IMR-90 (cell line): ENCODE measurements at regions not wholly inside any gene's neighbourhood (a gene's known extent, or its start where the extent isn't known, plus 50 kb on each side); places are given as distances from the start of the nearest gene placed in this dataset.

ENCODE experiments used
- ATAC-seq: fragments of 200-7000 bp; cut with Tn5 transposase; 2 replicates; pipeline ENCODE4 v1.9.1; 2020; ENCODE audit warnings: low read depth, mild to moderate bottlenecking, moderate library complexity
- BruUV-seq: library from RNA; stranded (reverse); fragments of 400-500 nt; replicated peaks from 2 replicates; lab custom pipeline; 2021; lab: Mats Ljungman, UMichigan
- CTCF ChIA-PET: fragments of 300-600 bp; formaldehyde crosslinking; extraction: SDS; loops from one replicate; lab custom pipeline; 2021; ENCODE audit warnings: antibody characterized with exemption; lab: Yijun Ruan, JAX
- POLR2A ChIA-PET: fragments of 300-600 bp; sonication (Branson Sonifier 250); formaldehyde crosslinking; loops from one replicate; lab custom pipeline; 2022; ENCODE audit warnings: antibody characterized with exemption; ENCODE audit not compliant: unreplicated experiment; lab: Charles Lee
- DNase-seq: peaks from one replicate; pipeline ENCODE4 v3.0.0; 2013
- H2AFZ ChIP-seq: replicated peaks from 2 replicates; pipeline ENCODE3; 2013; ENCODE audit warnings: low read length, mild to moderate bottlenecking; ENCODE audit not compliant: poor library complexity
- H2AK5ac ChIP-seq: 2 replicates; pipeline ENCODE4 v1.6.1; 2013; ENCODE audit warnings: low read depth, low read length, inconsistent platforms
- H2AK9ac ChIP-seq: replicated peaks from 2 replicates; pipeline ENCODE3; 2013; ENCODE audit warnings: mild to moderate bottlenecking, low read depth, low read length, moderate library complexity; ENCODE audit not compliant: poor library complexity
- H2BK120ac ChIP-seq: 2 replicates; pipeline ENCODE4 v1.6.1; 2013; ENCODE audit warnings: low read depth, low read length, inconsistent platforms
- H2BK15ac ChIP-seq: 3 replicates; pipeline ENCODE4 v1.6.1; 2013; ENCODE audit warnings: low read depth, low read length, inconsistent platforms
- H2BK20ac ChIP-seq: 2 replicates; pipeline ENCODE4 v1.6.1; 2013; ENCODE audit warnings: low read depth, mild to moderate bottlenecking, inconsistent platforms, low read length, moderate library complexity
- H2BK5ac ChIP-seq: 2 replicates; pipeline ENCODE4 v1.6.1; 2013; ENCODE audit warnings: mild to moderate bottlenecking, low read depth, low read length, inconsistent platforms; ENCODE audit not compliant: poor library complexity, severe bottlenecking
- H3K14ac ChIP-seq: replicated peaks from 2 replicates; pipeline ENCODE4 v1.6.1; 2013; ENCODE audit warnings: low read depth, low read length, inconsistent platforms
- H3K18ac ChIP-seq: 2 replicates; pipeline ENCODE4 v1.6.1; 2013; ENCODE audit warnings: low read depth, low read length, control low read depth
- H3K23ac ChIP-seq: 2 replicates; pipeline ENCODE4 v1.6.1; 2013; ENCODE audit warnings: low read depth, low read length, inconsistent platforms
- H3K27ac ChIP-seq: 2 replicates; pipeline ENCODE4 v1.5.1; 2013; ENCODE audit warnings: mild to moderate bottlenecking, control low read depth, low read length; ENCODE audit not compliant: insufficient read depth
- H3K27me3 ChIP-seq: 2 replicates; pipeline ENCODE4 v1.6.1; 2013; ENCODE audit warnings: low read length; ENCODE audit not compliant: control insufficient read depth, insufficient read depth
- H3K36me3 ChIP-seq: 2 replicates; pipeline ENCODE4 v1.6.1; 2013; ENCODE audit warnings: low read length, mixed read lengths; ENCODE audit not compliant: control insufficient read depth, insufficient read depth
- H3K4ac ChIP-seq: 2 replicates; pipeline ENCODE4 v1.6.1; 2013; ENCODE audit warnings: low read depth, low read length, inconsistent platforms
- H3K4me1 ChIP-seq: 2 replicates; pipeline ENCODE4 v1.6.1; 2013; ENCODE audit warnings: low read length, mixed read lengths; ENCODE audit not compliant: control insufficient read depth, insufficient read depth
- H3K4me2 ChIP-seq: 2 replicates; pipeline ENCODE4 v1.6.1; 2013; ENCODE audit warnings: low read depth, mild to moderate bottlenecking, control low read depth, low read length, moderate library complexity
- H3K4me3 ChIP-seq: 2 replicates; pipeline ENCODE4 v1.5.1; 2013; ENCODE audit warnings: low read depth, mild to moderate bottlenecking, control low read depth, low read length, moderate library complexity; ENCODE audit not compliant: insufficient read depth
- H3K56ac ChIP-seq: 2 replicates; pipeline ENCODE4 v1.6.1; 2013; ENCODE audit warnings: low read length, inconsistent platforms; ENCODE audit not compliant: insufficient read depth; ENCODE audit errors: extremely low read depth
- H3K79me1 ChIP-seq, 2 experiments: 2 replicates each; pipeline ENCODE4 v1.6.1; 2013; ENCODE audit warnings: low read length in 2 of 2, inconsistent platforms in 1 of 2, low read depth in 1 of 2
- H3K9ac ChIP-seq: 2 replicates; pipeline ENCODE4 v1.6.1; 2013; ENCODE audit warnings: low read depth, low read length, control low read depth
- H3K9me1 ChIP-seq: 2 replicates; pipeline ENCODE4 v1.6.1; 2013; ENCODE audit warnings: low read length, inconsistent platforms; ENCODE audit not compliant: insufficient read depth
- H3K9me3 ChIP-seq: 2 replicates; pipeline ENCODE4 v1.6.1; 2013; ENCODE audit warnings: low read length; ENCODE audit not compliant: control insufficient read depth, insufficient read depth
- H4K20me1 ChIP-seq: 2 replicates; pipeline ENCODE4 v1.6.1; 2013; ENCODE audit warnings: low read length, inconsistent platforms; ENCODE audit not compliant: insufficient read depth
- H4K5ac ChIP-seq: 2 replicates; pipeline ENCODE4 v1.6.1; 2013; ENCODE audit warnings: mild to moderate bottlenecking, low read depth, low read length, control low read depth
- H4K8ac ChIP-seq, 2 experiments: 2 replicates each; pipeline ENCODE4 v1.6.1; 2013; ENCODE audit warnings: low read depth in 2 of 2, low read length in 2 of 2, control low read depth in 1 of 2, inconsistent platforms in 1 of 2
- H4K91ac ChIP-seq: 2 replicates; pipeline ENCODE4 v1.6.1; 2013; ENCODE audit warnings: low read depth, low read length, inconsistent platforms; ENCODE audit not compliant: insufficient read depth
- BHLHE40 ChIP-seq: fragments of 150-350 bp; IDR thresholded peaks from 2 replicates; pipeline ENCODE4 v1.6.1; 2016; ENCODE audit warnings: mild to moderate bottlenecking, low read depth, low read length
- CHD1 ChIP-seq: IDR thresholded peaks from 2 replicates; pipeline ENCODE4 v1.6.1; 2012; ENCODE audit warnings: low read depth, low read length, improper control_type of control experiment
- CTCF ChIP-seq: conservative IDR thresholded peaks from 2 replicates; pipeline ENCODE4 v1.5.1; 2012; ENCODE audit warnings: mild to moderate bottlenecking, low read depth, low read length, improper control_type of control experiment
- ELK1 ChIP-seq: fragments of 150-350 bp; IDR thresholded peaks from 2 replicates; pipeline ENCODE4 v1.6.1; 2016; ENCODE audit warnings: low read depth, mild to moderate bottlenecking, low read length, moderate library complexity, borderline replicate concordance
- FOS ChIP-seq: fragments of 150-350 bp; IDR thresholded peaks from 2 replicates; pipeline ENCODE4 v1.6.1; 2016; ENCODE audit warnings: low read depth, low read length
- NFE2L2 ChIP-seq: fragments of 150-350 bp; IDR thresholded peaks from 2 replicates; pipeline ENCODE4 v1.6.1; 2016; ENCODE audit warnings: low read depth, mild to moderate bottlenecking, low read length
- POLR2A ChIP-seq: IDR thresholded peaks from 2 replicates; pipeline ENCODE4 v1.6.1; 2012; ENCODE audit warnings: mild to moderate bottlenecking, low read depth, low read length
- RAD21 ChIP-seq: IDR thresholded peaks from 2 replicates; pipeline ENCODE4 v1.6.1; 2012; ENCODE audit warnings: low read length, improper control_type of control experiment
- RCOR1 ChIP-seq: IDR thresholded peaks from 2 replicates; pipeline ENCODE4 v1.6.1; 2012; ENCODE audit warnings: mild to moderate bottlenecking, low read length, improper control_type of control experiment; ENCODE audit not compliant: insufficient replicate concordance
- RFX5 ChIP-seq: IDR thresholded peaks from 2 replicates; pipeline ENCODE4 v1.8.0; 2012; ENCODE audit warnings: low read depth, mild to moderate bottlenecking, low read length, moderate library complexity
- USF2 ChIP-seq: fragments of 150-350 bp; IDR thresholded peaks from 2 replicates; pipeline ENCODE4 v1.6.1; 2017; ENCODE audit warnings: mild to moderate bottlenecking, antibody characterized with exemption, low read length, low read depth
- WGBS, 2 experiments: methylation state at CpG; one replicate each; pipeline versions ENCODE4 v1.1.5 to v1.1.7; 2013; ENCODE audit warnings: missing lambda C conversion rate in 2 of 2; ENCODE audit not compliant: insufficient read length in 1 of 2; ENCODE audit errors: extremely low coverage in 2 of 2; 5-methylcytosine and 5-hydroxymethylcytosine counted together
- dilution Hi-C: fragments of 300-500 bp; cut with HindIII; formaldehyde crosslinking; loops from one replicate; pipeline ENCODE4 v1.14.3; 2018; ENCODE audit warnings: low sequenced_read_pairs; ENCODE audit not compliant: unreplicated experiment
- in situ Hi-C: fragments of 300-500 bp; cut with MboI; formaldehyde crosslinking; loops from 3 replicates; pipeline ENCODE4 v1.14.3; 2019; ENCODE audit warnings: low sequenced_read_pairs, inconsistent platforms, mixed read lengths
- intact Hi-C: fragments of 100-400 bp; cut with micrococcal nuclease; formaldehyde crosslinking; loops from 2 replicates; pipeline ENCODE4 v1.10.0; 2022

- dilution Hi-C loops = no loop called here
- in situ Hi-C loops = no loop called here
- WGBS, 2 experiments = no CpG with 5 or more reads among the region's 2 CpGs
- H2BK5ac ChIP-seq = no peak overlapping the region
- H2BK15ac ChIP-seq = no peak overlapping the region
- no peak overlapping the region for H3K18ac ChIP-seq
- H3K27ac ChIP-seq = no peak overlapping the region
- no peak overlapping the region for H3K14ac ChIP-seq
- ATAC-seq (no peak), DNase-seq (no peak)
- no peaks in the 10 kb centered on the region for H3K4me1 ChIP-seq
- TF ChIP-seq ELK1 (no peak), BHLHE40 (no peak), CTCF (no peak), RCOR1 (no peak), RFX5 (no peak), RAD21 (no peak), POLR2A (no peak), NFE2L2 (no peak), USF2 (no peak), FOS (no peak), CHD1 (no peak)
- H3K27me3 ChIP-seq = no peaks in the 10 kb centered on the region
- H4K5ac ChIP-seq = no peak overlapping the region
- no peaks in the 10 kb centered on the region for H4K20me1 ChIP-seq
- peaks cover 2% of the 10 kb centered on the region; the same call in 1 of the 2 replicates for H3K9me3 ChIP-seq
- H3K4ac ChIP-seq = no peak overlapping the region
- BruUV-seq = no TSS peak
- no peak overlapping the region for H4K91ac ChIP-seq
- H3K4me2 ChIP-seq = no peak overlapping the region
- CTCF ChIA-PET = no interaction called here
- no peak overlapping the region for H3K4me3 ChIP-seq
- H2AFZ ChIP-seq = no peak overlapping the region
- H3K79me1 ChIP-seq = no peaks in the 10 kb centered on the region
- no peak overlapping the region for H3K23ac ChIP-seq
- no peak overlapping the region for H2AK9ac ChIP-seq
- H2AK5ac ChIP-seq = no peak overlapping the region
- intact Hi-C loops = no loop called here
- H2BK120ac ChIP-seq = no peak overlapping the region
- H3K56ac ChIP-seq = no peak overlapping the region
- no peak overlapping the region for H4K8ac ChIP-seq
- no peaks in the 10 kb centered on the region for H3K36me3 ChIP-seq
- H2BK20ac ChIP-seq = no peak overlapping the region
- POLR2A ChIA-PET = no interaction called here
- no peak overlapping the region for H3K9ac ChIP-seq
- no peaks in the 10 kb centered on the region for H3K9me1 ChIP-seq
Observed at GRCh38 chr18:38497266-38497665, 931.7 kb upstream of the CELF4 start.
